Lung (tissue), 11 donors: ENCODE measurements at regions not wholly inside any gene's neighbourhood (a gene's known extent, or its start where the extent isn't known, plus 50 kb on each side); places are given as distances from the start of the nearest gene placed in this dataset.

ENCODE experiments used
- ATAC-seq: fragments of 200-7000 bp; cut with Tn5 transposase; one replicate; pipeline ENCODE4 v1.9.1; 2020; ENCODE audit warnings: moderate number of reproducible peaks; ENCODE audit not compliant: insufficient read depth, low FRiP score
- DNase-seq, 3 donors: peaks; one replicate each; pipeline ENCODE4 v3.0.0-alpha.2; 2013 to 2017
- H3K27ac ChIP-seq, 2 donors: one replicate each; pipeline ENCODE4 v1.5.1; 2013; ENCODE audit warnings: mild to moderate bottlenecking in 2 of 2, moderate library complexity in 2 of 2, control low read depth in 1 of 2, inconsistent platforms in 1 of 2, low read depth in 1 of 2, low read length in 1 of 2
- H3K27me3 ChIP-seq, 3 donors: one replicate each; pipeline ENCODE4 v1.5.1; 2013; ENCODE audit warnings: low read length in 2 of 3; ENCODE audit not compliant: control insufficient read depth in 3 of 3, insufficient read depth in 3 of 3
- H3K36me3 ChIP-seq, 4 donors: one replicate each; pipeline ENCODE4 v1.5.1; 2013; ENCODE audit warnings: low read length in 4 of 4, mild to moderate bottlenecking in 1 of 4, moderate library complexity in 1 of 4; ENCODE audit not compliant: control insufficient read depth in 4 of 4, insufficient read depth in 4 of 4
- H3K4me1 ChIP-seq, 5 donors: one replicate each; pipeline ENCODE4 v1.5.1; 2013; ENCODE audit warnings: low read length in 5 of 5, mild to moderate bottlenecking in 2 of 5, moderate library complexity in 1 of 5; ENCODE audit not compliant: control insufficient read depth in 5 of 5, insufficient read depth in 5 of 5
- H3K4me3 ChIP-seq: one replicate; pipeline ENCODE4 v1.5.1; 2013; ENCODE audit warnings: mild to moderate bottlenecking, control low read depth, moderate library complexity
- H3K9ac ChIP-seq, 2 donors: one replicate each; pipeline ENCODE4 v1.5.1; 2013; ENCODE audit warnings: low read length in 2 of 2, control low read depth in 1 of 2; ENCODE audit not compliant: insufficient read depth in 1 of 2
- H3K9me3 ChIP-seq, 4 donors: one replicate each; pipeline ENCODE4 v1.5.1; 2013; ENCODE audit warnings: low read length in 3 of 4, mild to moderate bottlenecking in 1 of 4, moderate library complexity in 1 of 4; ENCODE audit not compliant: control insufficient read depth in 4 of 4, insufficient read depth in 3 of 4
- CTCF ChIP-seq: IDR thresholded peaks from 2 replicates; pipeline ENCODE4 v1.5.1; 2012; ENCODE audit warnings: mild to moderate bottlenecking; ENCODE audit errors: control extremely low read depth, extremely low read depth
- WGBS, 2 donors: extraction: QIAGEN DNeasy Blood & Tissue Kit; methylation state at CpG; one replicate each; pipeline ENCODE4 v1.1.7; 2013; 5-methylcytosine and 5-hydroxymethylcytosine counted together
- donor health status: control.
- donor health status: control.
- donor health status: Bipolar disorder and iron deficiency.
- donor health status: healthy.
- donor health status: DM: yes; HTN: yes; CAD: no.

GRCh38 chr14:104237651-104238423, 99.5 kb downstream of the KIF26A start:
- TF ChIP-seq CTCF, result no peak
- Histone ChIP-seq H3K27ac (no peak overlapping the region), H3K9ac (no peak overlapping the region), H3K27me3 (no peaks in the 10 kb centered on the region), H3K4me1 (peaks cover 0 to 15% (median 0%) of the 10 kb centered on the region in 5 donors), H3K9me3 (peaks cover 0 to 32% (median 6%) of the 10 kb centered on the region in 4 donors), H3K4me3 (no peak overlapping the region), H3K36me3 (no peaks in the 10 kb centered on the region)
- peak in 1 of 3 donors; percentile 9 for DNase-seq
- 77 to 79% methylated on average over 24 of the region's 24 CpGs for WGBS, 2 donors
- ATAC-seq, result no peak

- ATAC-seq, result no peak
- no peak overlapping the region for H3K9ac ChIP-seq
- H3K27me3 ChIP-seq, result no peaks in the 10 kb centered on the region
- DNase-seq, result peak in 1 of 3 donors; percentile 8
- no peak overlapping the region for H3K4me3 ChIP-seq
- H3K36me3 ChIP-seq, result no peaks in the 10 kb centered on the region
- TF ChIP-seq CTCF, result no peak
- peaks cover 0 to 17% (median 0%) of the 10 kb centered on the region in 5 donors for H3K4me1 ChIP-seq
- no peak overlapping the region for H3K27ac ChIP-seq
- 79 to 80% methylated on average over 20 to 21 of the region's 21 CpGs for WGBS, 2 donors
- peaks cover 0 to 31% (median 6%) of the 10 kb centered on the region in 4 donors for H3K9me3 ChIP-seq
Measured at GRCh38 chr14:104238424-104239184, 100.2 kb downstream of the KIF26A start.

GRCh38 chr14:104239185-104239775, 100.9 kb downstream of the KIF26A start:
- Histone ChIP-seq H3K4me3 (no peak overlapping the region), H3K27ac (no peak overlapping the region), H3K9ac (no peak overlapping the region), H3K4me1 (peaks cover 0 to 24% (median 5%) of the 10 kb centered on the region in 5 donors), H3K36me3 (no peaks in the 10 kb centered on the region), H3K9me3 (peaks cover 0 to 28% (median 5%) of the 10 kb centered on the region in 4 donors), H3K27me3 (no peaks in the 10 kb centered on the region)
- DNase-seq (peak in 1 of 3 donors; percentile 2), ATAC-seq (no peak)
- 70 to 80% methylated on average over 7 of the region's 8 CpGs for WGBS, 2 donors
- no peak for TF ChIP-seq CTCF
